Right lobe of liver (tissue), 4 donors: ENCODE measurements at regions not wholly inside any gene's neighbourhood (a gene's known extent, or its start where the extent isn't known, plus 50 kb on each side); places are given as distances from the start of the nearest gene placed in this dataset.

Source experiments
- POLR2A ChIP-seq: fragments of 450-650 bp; IDR thresholded peaks from one replicate; pipeline ENCODE4 v1.6.1; 2017; ENCODE audit warnings: antibody characterized with exemption, mild to moderate bottlenecking
- TF ChIP-seq, protein P1 (sequence below), 4 donors: fragments of 200-600 bp in 3 of 4; fragments of 450-650 bp in 1 of 4; IDR thresholded peaks; one replicate each; pipeline versions ENCODE4 v1.5.1 to v1.8.0; 2016 to 2022; ENCODE audit warnings: antibody characterized with exemption in 4 of 4, mild to moderate bottlenecking in 2 of 4
- donor health status: DM: no; HTN: no; CAD: no.
- donor health status: DM: no; HTN: no; CAD: no.
- donor health status: DM: no; HTN: yes; CAD: no.

DNA sequence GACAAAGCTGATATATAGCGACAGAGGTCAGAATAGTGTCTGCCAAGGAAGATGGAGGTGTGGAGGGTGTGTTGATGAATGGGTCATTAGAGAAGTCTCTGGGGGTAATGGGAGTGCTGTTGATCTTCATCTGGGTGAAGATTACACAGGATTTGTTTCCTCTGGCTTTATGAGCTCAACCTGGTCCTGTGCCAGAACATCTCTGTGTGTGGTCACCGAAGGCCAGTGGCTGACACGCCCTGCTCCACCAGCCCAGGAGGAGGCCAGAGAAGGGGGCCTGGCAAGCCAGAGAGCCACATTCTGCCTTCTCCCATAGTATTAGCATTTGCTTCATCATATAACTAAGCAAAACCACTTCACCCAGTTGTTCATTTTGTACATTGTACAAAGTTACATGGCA is 121.1 kb downstream of the ZNF621 start:
- TF ChIP-seq, protein P1, sequence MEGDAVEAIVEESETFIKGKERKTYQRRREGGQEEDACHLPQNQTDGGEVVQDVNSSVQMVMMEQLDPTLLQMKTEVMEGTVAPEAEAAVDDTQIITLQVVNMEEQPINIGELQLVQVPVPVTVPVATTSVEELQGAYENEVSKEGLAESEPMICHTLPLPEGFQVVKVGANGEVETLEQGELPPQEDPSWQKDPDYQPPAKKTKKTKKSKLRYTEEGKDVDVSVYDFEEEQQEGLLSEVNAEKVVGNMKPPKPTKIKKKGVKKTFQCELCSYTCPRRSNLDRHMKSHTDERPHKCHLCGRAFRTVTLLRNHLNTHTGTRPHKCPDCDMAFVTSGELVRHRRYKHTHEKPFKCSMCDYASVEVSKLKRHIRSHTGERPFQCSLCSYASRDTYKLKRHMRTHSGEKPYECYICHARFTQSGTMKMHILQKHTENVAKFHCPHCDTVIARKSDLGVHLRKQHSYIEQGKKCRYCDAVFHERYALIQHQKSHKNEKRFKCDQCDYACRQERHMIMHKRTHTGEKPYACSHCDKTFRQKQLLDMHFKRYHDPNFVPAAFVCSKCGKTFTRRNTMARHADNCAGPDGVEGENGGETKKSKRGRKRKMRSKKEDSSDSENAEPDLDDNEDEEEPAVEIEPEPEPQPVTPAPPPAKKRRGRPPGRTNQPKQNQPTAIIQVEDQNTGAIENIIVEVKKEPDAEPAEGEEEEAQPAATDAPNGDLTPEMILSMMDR (IDR thresholded peaks at IDR 0.05) = no peak
- TF ChIP-seq POLR2A = no peak
